NCI-H82 treated with DMSO at 0.1 percent for 48 hours (cell line): ENCODE measurements at regions not wholly inside any gene's neighbourhood (a gene's known extent, or its start where the extent isn't known, plus 50 kb on each side); places are given as distances from the start of the nearest gene placed in this dataset.
"Not testable (repeated sequence)": the region's sequence is repeated elsewhere in the genome, so short reads cannot be mapped to it uniquely, and the experiment has no call there.

ENCODE experiments used
- DNase-seq: peaks from one replicate; lab custom pipeline; 2025; ENCODE audit not compliant: unreplicated experiment; lab: John Stamatoyannopoulos, UW

DNA sequence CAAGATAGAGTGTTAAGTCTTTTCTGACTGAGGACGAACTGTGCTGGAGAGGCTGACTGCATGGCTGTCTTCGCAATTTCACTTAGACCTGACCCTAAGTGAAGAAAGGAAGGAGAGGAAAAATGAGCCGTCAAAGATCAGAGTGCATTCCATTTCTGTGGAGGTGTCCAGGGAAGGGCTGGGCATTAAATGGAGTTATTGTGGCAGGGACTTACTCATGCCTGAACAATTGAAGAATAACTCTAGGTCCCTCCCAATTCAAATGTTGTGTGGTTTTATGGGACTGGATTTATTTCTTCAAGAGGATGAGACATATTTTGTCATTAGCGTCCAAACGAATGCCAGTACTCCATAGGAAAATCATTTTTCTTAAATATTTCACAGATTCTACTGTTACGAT, 187.3 kb upstream of the CFAP20DC start:
- DNase-seq = no peak

GRCh38 chr3:59235634-59236012, 185.8 kb upstream of the CFAP20DC start:
- no peak for DNase-seq

DNA sequence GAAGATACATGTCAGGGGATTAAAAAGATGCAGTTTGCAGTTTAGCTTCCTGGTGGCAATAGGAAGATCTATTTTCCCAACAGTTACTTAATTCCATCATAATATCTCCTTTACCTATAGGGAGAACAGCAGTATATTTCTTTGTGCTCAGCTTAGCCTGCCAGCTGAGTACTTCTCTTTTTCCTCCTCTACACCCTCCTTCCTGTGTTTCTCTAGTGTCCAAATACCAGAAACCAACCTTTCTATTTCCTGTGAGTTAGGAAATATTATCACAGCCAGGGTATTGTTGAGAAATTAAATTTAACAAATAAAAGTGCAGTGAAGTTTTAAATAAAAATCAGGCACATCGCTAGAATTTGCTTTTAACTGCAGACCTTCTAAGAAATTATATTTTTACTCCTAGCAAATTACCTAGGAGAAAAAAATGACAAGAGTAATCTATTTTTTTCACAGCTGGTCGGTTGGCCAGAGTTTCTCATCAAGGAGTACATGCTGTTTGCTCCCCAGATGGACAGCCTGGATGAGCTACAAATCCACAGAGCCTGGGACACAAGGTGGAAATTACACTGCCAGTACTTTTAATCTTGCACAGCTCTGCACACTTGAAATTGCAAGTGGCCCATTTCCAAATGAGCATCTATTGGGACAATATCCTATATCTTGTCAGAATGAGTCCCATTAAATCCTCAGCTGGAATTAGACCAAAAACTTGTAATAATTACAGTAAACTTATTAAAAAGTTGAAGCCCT, 185.2 kb upstream of the CFAP20DC start:
- DNase-seq = no peak

DNA sequence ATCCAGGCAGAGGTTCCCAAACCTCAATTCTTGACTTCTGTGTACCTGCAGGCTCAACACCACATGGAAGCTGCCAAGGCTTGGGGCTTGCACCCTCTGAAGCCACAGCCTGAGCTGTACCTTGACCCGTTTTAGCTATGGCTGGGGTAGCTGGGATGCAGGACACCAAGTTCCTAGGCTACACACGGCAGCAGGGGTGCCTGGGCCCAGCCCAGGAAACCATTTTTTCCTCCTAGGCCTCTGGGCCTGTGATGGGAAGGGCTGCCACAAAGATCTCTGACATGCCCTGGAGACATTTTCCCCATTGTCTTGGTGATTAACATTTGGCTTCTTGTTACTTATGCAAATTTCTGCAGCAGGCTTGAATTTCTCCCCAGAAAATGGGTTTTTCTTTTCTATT, 180.6 kb upstream of the CFAP20DC start:
- not testable (repeated sequence) for DNase-seq

DNA sequence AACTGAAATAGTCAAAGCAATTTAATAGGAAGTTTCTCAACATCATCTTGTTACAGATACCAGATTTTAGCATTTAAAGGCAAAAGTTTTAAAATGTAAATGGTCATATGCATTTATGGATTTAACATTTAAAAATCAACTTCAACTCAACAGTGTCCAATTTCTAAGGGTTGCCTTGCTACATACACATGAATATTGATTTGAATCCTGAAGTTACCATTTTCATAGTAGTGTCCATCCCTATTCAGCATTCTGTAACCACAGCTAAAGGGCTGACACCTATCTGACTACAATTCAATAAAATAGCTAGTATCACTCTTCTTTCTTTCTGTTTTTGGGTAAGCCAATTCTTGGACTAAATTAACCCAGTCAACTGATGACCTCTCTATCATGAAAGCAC, 164.0 kb upstream of the CFAP20DC start:
- DNase-seq = no peak

- peak; percentile 23 for DNase-seq
Observed at GRCh38 chr3:59212128-59212779, 162.4 kb upstream of the CFAP20DC start.

- DNase-seq = no peak
Observed at GRCh38 chr3:59210260-59210659, 160.4 kb upstream of the CFAP20DC start.

DNA sequence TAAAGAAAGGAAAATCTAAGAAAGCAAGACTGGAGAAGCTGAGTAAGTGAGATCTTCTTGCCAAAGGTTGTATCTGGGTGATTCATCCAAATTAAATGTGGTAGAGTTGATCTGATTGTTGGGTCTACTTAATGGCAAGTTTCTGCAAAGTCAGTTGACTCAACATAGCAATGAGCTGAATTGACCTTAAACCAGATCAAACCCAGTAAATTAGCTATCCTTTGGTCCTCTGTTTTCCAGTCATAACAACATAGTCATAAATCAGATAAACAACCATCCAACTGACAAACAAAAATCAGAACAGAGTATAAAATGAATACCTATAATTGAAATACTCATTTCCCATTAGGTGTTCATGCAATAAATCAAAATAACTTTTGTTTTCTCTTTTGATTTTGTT, 142.6 kb upstream of the CFAP20DC start:
- no peak for DNase-seq

- DNase-seq = no peak
Observed at GRCh38 chr3:59191651-59192050, 141.8 kb upstream of the CFAP20DC start.

- no peak for DNase-seq
Observed at GRCh38 chr3:59189939-59190338, 140.1 kb upstream of the CFAP20DC start.

GRCh38 chr3:59189526-59189925, 139.7 kb upstream of the CFAP20DC start:
- DNase-seq = peak; percentile 26

- no peak for DNase-seq
Observed at GRCh38 chr3:59186725-59187124, 136.9 kb upstream of the CFAP20DC start.

DNA sequence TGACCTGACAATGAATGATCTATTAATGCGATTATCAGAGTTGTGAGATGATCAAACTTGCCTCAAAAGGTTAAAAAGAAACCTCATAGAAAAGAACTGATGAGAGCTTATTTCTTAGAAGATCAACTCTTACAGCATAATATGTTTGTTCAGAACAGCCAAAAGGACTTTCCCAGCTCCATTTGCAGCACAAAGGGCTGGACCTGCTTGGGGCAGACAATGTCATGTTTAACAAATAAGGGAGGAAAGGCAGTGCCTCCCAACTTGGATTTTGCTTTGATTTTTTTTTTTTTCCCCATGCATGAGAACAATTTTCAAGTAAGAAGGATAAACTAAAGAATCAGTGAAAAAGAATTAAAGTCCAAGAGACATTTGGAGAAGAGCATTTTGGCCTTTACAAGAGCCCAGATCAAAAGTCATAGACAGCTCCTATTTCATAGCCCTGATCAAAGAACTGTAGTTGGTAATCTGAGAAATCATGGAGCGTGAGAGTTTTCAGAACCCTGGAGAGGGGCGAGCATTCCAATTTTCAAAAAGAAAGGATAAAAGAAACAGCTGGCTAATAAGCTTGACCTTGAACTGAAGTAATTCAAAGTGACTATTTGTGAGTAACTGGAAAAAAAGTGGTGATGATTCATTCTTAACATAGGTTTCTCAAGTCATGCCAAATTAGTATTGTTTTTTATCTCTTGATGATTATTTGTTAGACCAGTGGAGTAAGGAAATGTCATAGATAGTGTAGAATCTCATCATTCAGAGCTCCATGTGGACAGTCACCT, 136.0 kb upstream of the CFAP20DC start:
- no peak for DNase-seq

DNA sequence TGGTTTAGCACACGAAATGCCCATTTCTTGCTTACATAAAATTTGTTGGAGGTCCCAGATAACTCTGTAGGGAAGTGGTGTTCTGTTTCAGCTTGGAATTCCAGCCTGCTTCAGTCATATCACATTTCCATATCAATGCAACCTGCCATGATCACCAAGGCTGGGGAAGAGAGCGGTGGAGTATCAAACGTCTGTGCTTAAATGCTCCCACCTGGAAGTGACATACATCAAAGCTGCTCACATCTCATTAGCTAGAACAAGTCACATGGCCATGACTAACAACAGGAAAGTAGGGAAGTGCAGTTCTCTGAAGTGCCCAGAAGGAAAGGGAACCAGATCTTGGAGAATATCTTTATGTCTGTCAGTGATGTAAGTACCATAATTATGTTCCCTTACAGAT, 130.2 kb upstream of the CFAP20DC start:
- no peak for DNase-seq

DNA sequence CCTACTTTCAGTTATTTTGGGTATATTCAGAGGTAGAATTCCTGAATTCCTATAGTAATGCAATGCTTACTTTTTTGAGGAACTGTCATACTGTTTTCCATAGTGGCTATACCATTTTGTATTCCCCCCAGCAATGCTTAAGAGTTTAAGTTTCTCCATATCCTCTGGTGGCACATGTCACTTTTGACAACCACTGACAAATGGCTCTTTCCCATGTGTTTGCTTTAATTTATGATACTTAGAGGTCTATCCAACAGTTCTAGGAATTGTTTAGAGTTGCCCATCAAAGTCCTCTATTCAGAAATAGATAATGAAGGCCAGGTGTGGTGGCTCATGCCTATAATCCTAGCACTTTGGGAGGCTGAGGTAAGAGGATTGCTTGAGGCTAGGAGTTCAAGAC, 128.9 kb upstream of the CFAP20DC start:
- DNase-seq = no peak

DNA sequence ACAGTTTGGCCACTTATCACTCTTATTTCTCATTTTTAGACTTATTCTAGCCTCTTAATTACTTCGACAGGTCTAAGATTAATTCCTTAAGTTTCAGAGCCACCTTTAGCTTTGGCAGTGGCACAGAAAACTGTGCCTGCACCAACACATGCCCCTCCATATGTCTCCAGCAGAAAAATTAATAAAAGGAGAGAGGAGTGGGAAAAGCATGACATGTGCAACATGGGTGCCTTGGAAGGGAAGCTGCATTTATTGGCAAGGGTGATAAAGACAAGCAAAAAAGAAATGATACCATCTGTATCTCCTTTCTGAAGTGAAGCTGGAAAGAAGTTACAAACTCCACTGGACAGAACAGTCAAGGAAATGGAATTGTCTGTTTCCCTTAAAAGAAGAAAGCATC, 121.7 kb upstream of the CFAP20DC start:
- DNase-seq = no peak

DNA sequence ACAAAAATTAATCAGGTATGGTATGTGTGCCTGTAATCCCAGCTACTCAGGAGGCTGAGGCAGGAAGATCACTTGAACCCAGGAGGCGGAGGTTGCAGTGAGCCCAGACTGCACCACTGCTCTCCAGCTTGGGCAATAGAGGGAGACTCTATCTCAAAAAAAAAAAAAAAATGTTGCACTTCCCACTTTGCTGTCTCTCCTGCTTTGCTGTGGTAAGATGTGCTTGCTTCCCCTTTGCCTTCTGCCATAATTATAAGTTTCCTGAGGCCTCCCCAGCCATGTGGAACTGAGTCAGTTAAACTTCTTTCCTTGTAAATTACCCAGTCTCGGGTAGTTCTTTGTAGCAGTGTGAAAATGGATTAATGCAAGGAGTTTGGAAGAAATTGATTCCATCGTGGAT, 120.3 kb upstream of the CFAP20DC start:
- DNase-seq = not testable (repeated sequence)

- DNase-seq = no peak
Observed at GRCh38 chr3:59167756-59168155, 117.9 kb upstream of the CFAP20DC start.

- no peak for DNase-seq
Observed at GRCh38 chr3:59163953-59164352, 114.1 kb upstream of the CFAP20DC start.

DNA sequence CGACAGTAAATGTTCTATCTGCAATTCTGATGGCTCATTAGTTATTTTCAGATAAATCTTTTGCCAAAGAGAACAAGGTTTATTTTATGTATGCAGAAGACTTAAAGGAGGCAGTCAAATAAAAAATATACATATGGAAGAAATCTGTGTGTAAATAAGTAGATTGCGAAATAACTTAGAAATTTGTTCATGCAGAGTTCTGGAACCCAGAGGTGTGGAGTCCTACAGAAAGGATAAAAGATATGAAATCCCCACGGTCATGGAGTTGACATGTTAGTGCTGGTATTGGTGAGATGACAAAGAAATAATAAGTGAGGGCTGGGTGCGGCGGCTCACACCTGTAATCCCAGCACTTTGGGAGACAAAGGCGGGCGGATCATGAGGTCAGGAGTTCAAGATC, 111.2 kb upstream of the CFAP20DC start:
- no peak for DNase-seq

DNA sequence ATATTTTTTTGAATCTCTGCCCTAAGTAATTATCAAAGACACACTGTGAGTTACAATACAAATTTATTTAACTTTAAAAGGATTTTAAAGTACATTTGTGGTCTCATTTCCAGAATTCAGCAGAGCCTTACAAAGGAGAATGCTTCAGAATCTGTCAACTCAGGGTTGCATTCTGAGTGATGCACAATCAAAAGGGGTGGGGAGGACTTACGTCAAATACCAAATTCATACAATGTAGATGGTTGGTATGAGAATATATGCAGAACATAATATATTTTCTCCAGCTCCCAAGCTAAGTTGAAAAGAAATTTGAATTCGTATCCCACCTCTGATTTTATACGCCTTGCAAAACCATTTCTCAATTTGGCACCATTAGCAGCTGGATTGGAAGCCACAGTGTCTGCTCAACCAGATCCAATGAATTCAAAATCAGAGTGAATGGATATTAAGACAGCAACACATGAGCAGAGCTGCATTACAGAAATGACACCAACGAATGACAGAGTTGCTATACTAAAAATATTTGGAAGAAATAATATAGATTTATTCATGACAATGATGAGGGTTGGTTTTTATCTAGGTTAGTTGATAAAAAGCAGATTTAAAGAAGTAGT, 110.4 kb upstream of the CFAP20DC start:
- DNase-seq = no peak

DNA sequence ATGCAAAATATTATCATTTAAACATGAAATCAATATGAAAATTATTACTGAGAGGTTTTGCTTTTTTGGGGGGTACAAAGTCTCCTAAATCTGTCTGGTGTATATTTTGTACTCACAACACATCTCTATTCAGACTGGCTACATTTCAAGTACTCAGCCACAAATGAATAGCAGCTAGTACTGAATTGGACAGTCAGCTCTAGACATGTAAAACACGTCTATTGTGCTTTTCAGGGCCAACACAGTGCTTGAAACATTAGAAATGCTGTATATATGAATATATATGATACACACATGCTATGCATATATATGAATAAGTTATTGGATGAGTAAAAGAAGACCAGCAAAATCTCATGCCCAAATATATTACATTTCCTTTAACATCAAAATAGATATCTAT, 103.8 kb upstream of the CFAP20DC start:
- DNase-seq = no peak
